ENCODE measurements at regions not wholly inside any gene's neighbourhood (a gene's known extent, or its start where the extent isn't known, plus 50 kb on each side); places are given as distances from the start of the nearest gene placed in this dataset.
"Not testable (repeated sequence)": the region's sequence is repeated elsewhere in the genome, so short reads cannot be mapped to it uniquely, and the experiment has no call there.

GRCh38 chr13:48583859-48584311 is 51.0 kb upstream of the RCBTB2 start:
- H3K4me3 ChIP-seq (ENCODE audit: low read length), result no peak overlapping the region
- no peak for DNase-seq (ENCODE audit: low read depth, low spot score)

DNA sequence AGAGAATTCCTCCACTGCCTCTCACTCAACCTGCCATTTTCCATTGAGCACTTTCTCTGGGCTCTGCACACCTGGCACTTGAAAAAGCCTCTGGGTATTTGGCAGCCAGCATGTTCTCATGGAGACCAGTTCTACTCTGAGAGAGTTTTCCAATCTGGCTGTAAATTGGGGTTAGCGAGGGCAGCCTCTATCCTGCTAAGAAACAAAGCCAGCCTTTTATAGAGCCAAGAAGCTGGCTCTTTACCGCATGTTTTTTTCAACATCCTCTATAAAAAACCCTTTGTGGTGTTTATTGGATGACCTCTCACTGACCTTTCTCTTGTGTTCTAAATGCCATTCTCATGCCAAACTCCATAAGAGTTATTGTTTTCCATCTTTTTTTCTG is 52.6 kb upstream of the RCBTB2 start:
- DNase-seq (ENCODE audit: low read depth, low spot score), result no peak
- no peak overlapping the region for H3K4me3 ChIP-seq (ENCODE audit: low read length)

- no peak for DNase-seq (ENCODE audit: low read depth, low spot score)
- no peak overlapping the region for H3K4me3 ChIP-seq (ENCODE audit: low read length)
Measured at GRCh38 chr13:48586591-48587103, 53.8 kb upstream of the RCBTB2 start.

- H3K4me3 ChIP-seq (ENCODE audit: low read length), result no peak overlapping the region
- no peak for DNase-seq (ENCODE audit: low read depth, low spot score)
Measured at GRCh38 chr13:48588120-48588519, 55.2 kb upstream of the RCBTB2 start.

DNA sequence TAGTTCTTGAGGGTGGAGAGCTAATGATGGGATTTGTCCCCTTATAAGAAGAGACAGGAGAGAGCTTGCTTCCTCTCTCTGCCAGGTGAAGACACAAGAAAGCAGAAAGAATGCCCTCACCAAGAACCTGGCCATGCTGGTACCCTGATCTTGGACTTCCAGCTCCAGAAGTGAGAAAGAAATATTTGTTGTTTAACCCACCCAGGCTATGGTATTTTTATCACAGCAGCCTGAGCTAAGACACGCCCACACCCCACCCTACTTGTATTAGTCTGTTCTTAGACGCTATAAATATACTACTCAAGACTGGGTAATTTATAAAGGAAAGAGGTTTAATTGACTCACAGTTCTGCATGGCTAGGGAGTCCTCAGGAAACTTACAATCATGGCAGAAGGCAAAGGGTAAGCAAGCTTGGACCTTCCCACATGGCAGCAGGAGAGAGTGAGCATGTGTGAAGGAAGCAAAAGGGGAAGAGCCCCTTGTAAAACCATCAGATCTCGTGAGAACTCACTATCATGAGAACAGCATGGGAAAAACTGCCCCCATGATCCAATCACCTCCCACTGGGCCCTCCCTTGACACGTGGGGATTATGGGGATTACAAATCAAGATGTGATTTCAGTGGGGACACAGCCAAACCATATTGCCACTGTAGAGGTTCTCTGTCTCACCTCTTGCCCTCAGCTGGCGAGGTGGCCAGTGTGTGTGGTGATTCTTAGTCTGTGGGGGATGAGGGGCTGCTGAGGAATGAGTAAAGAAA is 57.4 kb upstream of the RCBTB2 start:
- H3K4me3 ChIP-seq (ENCODE audit: low read length), result no peak overlapping the region
- no peak for DNase-seq (ENCODE audit: low read depth, low spot score)

DNA sequence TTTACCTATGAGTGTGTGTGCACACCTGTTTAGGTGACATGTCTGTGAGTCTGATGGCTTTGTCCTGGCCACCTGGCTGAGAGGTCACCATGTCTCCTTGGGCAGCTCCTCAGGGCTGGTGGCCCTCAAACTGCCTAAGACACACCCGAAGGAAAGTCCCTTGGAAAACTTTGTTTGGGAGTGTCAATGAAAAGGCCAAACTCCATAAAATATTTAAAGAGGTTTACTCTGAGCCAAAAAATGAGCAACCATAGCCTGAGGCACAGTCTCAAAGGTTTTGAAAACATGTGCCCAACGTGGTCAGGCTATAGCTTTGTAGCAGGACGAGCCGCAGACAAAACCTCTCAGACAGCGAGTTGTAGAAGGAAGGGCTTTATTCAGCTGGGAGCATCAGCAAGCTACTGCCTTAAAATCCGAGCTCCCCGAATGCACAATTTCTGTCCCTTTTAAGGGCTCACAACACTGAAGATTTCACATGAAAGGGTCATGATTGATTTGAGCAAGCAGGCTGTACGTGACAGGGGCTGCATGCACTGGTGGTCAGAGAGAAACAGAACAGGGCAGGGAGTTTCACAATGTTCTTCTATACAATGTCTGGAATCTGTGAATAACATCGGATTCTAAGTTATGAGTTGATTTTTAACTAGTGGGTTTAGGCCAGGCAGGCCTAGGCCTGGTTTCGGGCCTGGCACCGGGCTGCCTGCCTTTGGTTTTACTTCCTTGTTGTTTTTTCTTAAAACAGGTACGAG is 58.4 kb upstream of the RCBTB2 start:
- DNase-seq (ENCODE audit: low read depth, low spot score); H3K4me3 ChIP-seq (ENCODE audit: low read length): not testable (repeated sequence)

DNA sequence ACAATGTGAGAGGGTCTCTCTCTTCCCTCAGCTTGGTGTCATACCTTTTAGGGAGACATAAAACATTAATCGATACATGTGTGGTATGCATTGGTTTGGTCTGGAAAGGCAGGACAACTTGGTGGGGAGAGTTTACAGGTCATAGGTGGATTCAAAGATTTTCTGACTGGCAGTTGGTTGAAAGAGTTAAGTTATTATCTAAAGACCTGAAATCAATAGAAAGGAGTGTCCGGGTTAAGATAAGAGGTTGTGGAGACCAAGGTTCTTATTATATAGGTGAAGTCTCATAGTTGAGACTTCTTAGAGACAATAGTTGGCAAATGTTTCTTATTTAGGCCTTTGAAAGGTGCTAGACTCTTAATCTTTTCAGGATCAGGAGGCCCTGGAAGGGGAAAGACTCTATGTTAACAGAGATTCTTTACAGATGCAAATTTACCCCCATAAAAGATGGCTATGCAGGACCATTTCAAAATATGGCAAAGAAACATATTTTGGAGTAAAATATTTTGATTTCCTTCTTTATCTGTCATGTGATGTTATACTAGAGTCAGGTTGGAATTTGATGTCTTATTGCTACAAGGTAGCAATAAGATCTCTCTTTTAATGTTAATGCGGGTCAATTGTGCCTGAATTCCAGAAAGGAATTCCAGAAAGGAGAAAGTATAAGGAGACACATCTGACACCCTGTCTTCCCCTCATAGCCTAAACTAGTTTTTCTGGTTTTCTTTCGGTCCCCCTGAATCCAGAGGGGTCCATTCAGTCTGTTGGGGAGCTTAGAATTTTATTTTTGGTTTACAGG is 59.2 kb upstream of the RCBTB2 start:
- no peak overlapping the region for H3K4me3 ChIP-seq (ENCODE audit: low read length)
- DNase-seq (ENCODE audit: low read depth, low spot score), result no peak

GRCh38 chr13:48592688-48593049 is 59.8 kb upstream of the RCBTB2 start:
- no peak overlapping the region for H3K4me3 ChIP-seq (ENCODE audit: low read length)

DNA sequence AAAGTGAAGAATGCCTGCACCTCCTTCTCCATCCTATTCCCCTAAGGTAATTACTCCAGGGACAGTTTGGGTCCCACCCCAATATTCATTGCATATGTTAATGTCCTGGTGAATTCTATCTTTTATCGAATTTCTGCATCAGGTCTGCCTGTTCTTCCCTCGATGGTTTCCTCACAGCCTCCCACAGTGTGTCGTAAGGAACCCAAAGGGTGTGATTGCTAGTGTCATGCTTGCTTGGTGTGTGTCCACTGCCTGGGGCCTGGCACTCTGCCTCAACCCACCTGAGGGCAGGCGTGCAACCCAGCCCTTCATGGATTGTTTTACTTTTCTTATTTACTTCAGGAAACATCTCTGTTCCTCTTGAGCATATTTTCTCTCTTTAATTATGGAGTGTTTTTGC is 60.2 kb upstream of the CYSLTR2 start:
- no peak overlapping the region for H3K4me3 ChIP-seq (ENCODE audit: low read length)
- DNase-seq (ENCODE audit: low read depth, low spot score), result no peak

More at GRCh38 chr13:48592688-48593049, 59.8 kb upstream of the RCBTB2 start:
- DNase-seq (ENCODE audit: low read depth, low spot score), result no peak

GRCh38 chr13:48594096-48594815 is 59.5 kb upstream of the CYSLTR2 start:
- H3K4me3 ChIP-seq (ENCODE audit: low read length), result no peak overlapping the region
- DNase-seq (ENCODE audit: low read depth, low spot score), result no peak

DNA sequence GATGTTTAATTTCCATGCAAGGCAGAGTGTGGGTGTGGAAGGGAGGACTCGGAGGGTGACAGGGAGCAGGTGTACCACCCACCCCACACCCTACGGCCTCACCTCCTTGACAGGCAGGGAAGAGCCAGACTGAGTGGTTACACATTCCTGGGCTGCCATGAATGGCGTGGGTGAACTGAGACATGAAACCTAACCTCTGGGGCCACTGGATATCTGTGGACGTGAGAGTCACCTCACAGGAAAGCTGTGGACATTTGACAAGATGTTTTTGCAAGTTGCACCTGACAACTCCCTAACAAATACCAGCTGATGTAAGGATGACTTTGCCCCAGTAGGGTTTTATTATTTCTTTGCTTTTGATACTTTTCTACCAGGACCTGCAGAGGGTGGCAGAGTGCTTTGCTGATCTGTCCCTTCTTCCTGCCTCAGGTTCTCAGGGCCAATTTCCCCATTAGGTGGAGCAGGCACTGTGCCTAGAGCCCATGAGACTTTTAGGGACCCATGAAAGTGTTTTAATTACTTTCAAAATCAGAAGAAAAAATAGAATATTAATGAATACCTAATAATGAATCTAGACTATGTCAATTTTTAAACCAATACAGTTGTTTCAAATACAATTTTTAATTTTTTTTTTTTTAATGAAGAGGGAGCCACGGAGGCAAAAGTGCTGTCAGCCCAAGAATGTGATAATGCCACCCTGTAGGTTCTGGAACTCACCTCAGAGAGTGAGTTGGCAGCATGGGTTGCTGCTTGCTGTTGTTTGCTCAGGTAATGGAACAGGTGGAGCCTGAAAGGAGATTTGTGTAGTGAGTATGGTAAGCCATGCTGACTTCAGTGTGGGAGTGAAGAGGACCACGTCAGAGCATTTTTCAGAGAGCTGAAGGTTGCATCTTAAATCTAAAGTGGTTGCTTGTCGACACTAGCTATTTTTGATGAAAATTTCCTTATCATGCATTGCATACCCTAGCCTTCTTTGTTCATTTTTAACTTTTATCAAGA is 58.0 kb upstream of the CYSLTR2 start:
- H3K4me3 ChIP-seq (ENCODE audit: low read length), result no peak overlapping the region
- DNase-seq (ENCODE audit: low read depth, low spot score), result peak; percentile 75

DNA sequence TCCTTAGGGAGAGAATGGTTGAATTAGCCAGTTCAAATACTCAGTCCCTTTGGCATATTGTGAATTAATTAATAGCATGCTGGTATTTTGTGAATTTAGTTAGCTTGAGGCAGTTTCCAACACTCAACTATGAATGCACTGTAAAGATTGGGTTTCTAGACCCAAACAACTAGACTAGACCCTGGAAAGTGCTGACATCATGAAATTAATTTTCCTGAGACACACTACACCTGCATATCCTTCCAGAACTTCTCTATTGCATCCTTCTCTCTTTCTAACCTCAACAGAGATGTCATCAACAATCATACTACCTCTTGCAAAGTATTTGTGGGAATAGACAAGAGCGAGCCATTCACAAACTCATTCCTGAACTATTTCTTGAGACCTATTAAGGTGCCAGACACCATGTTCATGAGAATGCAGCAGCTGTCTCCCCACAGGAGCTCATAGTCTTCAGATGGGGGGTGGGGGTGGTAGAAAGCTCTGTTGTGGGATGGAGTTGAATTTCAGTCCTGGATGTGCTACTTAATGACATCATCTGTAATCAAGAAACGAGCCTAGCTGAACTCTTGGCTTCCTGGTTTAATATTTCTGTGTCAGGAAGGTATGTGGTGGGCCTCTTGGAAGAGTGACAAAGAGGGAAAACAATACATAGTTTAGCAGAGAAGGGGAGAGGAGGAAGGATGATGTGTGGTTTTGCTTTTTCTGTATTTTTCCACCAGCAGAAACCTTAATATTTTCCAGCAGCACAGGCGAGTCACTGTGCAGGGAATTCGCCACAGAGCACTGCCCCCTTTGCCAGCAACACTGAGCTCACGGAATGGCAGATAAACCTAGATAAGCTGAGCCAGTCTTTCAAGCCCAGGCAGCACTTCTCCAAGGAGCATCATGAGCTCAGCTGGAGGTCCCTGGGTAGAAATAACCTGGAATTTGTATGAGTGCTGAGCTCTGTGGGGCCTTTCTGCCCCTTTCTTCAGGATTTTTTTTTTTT is 53.1 kb upstream of the CYSLTR2 start:
- H3K4me3 ChIP-seq (ENCODE audit: low read length), result no peak overlapping the region
- no peak for DNase-seq (ENCODE audit: low read depth, low spot score)

DNA sequence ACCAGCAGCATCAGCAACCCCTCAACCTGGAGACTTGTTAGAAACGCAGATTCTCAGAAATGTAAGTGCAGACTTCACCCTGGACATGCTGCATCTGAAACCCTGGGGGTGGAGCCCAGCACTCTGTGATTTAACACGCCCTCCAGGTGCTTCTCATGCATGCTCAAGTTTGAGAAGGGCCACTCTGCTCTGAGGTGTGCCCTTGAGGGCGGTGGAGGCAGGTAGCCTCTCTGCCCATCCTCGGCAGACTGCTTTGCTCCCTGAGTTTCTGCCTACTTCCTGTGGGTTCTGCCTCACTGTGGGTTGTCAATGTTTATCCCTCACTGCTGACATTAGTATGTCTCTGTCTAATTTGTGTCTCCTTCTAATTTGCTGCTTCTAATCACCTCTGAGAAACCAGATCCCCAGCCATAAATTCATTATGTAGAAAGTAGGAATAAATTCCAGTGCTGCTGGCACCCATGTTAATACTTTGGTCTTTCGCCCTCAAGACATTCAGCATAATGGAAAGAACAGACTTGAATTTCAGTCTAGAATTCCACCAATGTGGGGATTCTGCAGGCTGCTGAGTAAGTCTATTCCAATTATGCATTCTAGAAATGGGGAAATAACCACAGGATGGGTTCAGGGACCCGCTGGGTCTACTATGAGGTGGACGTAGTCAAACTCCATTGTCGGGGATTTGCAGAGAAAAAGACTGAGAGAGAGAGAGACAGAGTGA is 51.3 kb upstream of the CYSLTR2 start:
- DNase-seq (ENCODE audit: low read depth, low spot score), result no peak
- no peak overlapping the region for H3K4me3 ChIP-seq (ENCODE audit: low read length)

DNA sequence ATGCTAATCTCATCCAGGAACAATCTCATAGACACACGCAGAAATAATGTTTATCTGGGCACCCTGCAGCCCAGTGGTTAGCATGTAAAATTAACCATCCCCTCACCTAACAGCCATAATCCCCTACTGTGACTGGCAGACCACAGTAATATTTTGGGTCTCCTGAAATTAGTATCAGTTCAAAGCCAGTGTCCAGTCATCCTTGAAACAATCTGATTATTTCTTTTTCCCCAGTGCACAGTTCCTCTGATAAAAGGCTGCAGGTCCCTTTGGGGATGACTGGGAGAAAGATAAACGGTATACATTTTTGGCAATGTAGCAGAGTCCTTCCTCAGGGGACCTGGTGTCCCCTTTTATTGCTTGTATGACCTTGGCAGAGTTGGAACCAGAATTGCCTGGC is 50.4 kb upstream of the CYSLTR2 start:
- DNase-seq (ENCODE audit: low read depth, low spot score), result no peak
- no peak overlapping the region for H3K4me3 ChIP-seq (ENCODE audit: low read length)

Data from Jurkat, Clone E6-1 (cell line).